ENCODE measurements at regions not wholly inside any gene's neighbourhood (a gene's known extent, or its start where the extent isn't known, plus 50 kb on each side); places are given as distances from the start of the nearest gene placed in this dataset.

GRCh38 chr16:6195966-6196365 is 1098.4 kb upstream of the EEF2KMT start:
- CTCF ChIA-PET, result no interaction called here
- POLR2A ChIA-PET, result no interaction called here
- TF ChIP-seq TARDBP (IDR thresholded peaks at IDR 0.05) (no peak), FOXM1 (IDR thresholded peaks at IDR 0.05; ENCODE audit: borderline replicate concordance) (no peak)
- no peak for DNase-seq (ENCODE audit: extremely low spot score)

GRCh38 chr16:6193718-6194117 is 1096.1 kb upstream of the EEF2KMT start:
- no peak for DNase-seq (ENCODE audit: extremely low spot score)
- ChIA-PET CTCF (no interaction called here), POLR2A (no interaction called here)
- TF ChIP-seq ZNF384 (IDR thresholded peaks at IDR 0.05) (no peak), FOXM1 (IDR thresholded peaks at IDR 0.05; ENCODE audit: borderline replicate concordance) (no peak), L3MBTL2 (conservative IDR thresholded peaks at IDR 0.05) (no peak), ARNT (IDR thresholded peaks at IDR 0.05) (no peak), SP1 (IDR thresholded peaks at IDR 0.05) (no peak), SUZ12 (IDR thresholded peaks at IDR 0.05) (no peak)

GRCh38 chr16:6192984-6193383 is 1095.4 kb upstream of the EEF2KMT start:
- DNase-seq (ENCODE audit: extremely low spot score), result no peak
- POLR2A ChIA-PET, result no interaction called here
- CTCF ChIA-PET, result no interaction called here
- no peak for TF ChIP-seq BHLHE40 (IDR thresholded peaks at IDR 0.05; ENCODE audit: borderline replicate concordance)

DNA sequence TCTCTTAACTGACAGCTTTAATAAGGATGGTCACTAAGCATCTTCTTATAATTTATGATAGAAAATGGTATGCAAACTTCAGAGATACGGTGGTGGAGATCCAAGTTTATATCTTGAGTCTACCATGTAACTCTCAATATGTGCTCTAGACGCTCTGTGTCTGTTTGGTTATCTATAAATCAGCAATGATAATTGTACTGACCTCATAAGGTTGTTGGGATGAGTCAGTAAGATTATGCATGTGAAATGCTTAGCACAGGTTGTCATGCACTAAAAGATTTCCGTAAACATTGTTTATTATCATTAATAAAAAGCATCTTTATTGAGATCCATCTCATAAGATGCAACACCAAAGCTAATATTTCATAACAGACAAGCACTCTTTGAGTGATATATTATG is 1094.9 kb upstream of the EEF2KMT start:
- DNase-seq (ENCODE audit: extremely low spot score), result no peak
- CTCF ChIA-PET, result no interaction called here
- TF ChIP-seq FOXK2 (IDR thresholded peaks at IDR 0.05) (no peak), ELF4 (IDR thresholded peaks at IDR 0.05) (no peak), ARNT (IDR thresholded peaks at IDR 0.05) (no peak), L3MBTL2 (conservative IDR thresholded peaks at IDR 0.05) (no peak), TARDBP (IDR thresholded peaks at IDR 0.05) (no peak), FOXM1 (IDR thresholded peaks at IDR 0.05; ENCODE audit: borderline replicate concordance) (no peak), BHLHE40 (IDR thresholded peaks at IDR 0.05; ENCODE audit: borderline replicate concordance) (no peak), FOXA1 (IDR thresholded peaks at IDR 0.05) (no peak)
- TF ChIP-seq, protein P1, sequence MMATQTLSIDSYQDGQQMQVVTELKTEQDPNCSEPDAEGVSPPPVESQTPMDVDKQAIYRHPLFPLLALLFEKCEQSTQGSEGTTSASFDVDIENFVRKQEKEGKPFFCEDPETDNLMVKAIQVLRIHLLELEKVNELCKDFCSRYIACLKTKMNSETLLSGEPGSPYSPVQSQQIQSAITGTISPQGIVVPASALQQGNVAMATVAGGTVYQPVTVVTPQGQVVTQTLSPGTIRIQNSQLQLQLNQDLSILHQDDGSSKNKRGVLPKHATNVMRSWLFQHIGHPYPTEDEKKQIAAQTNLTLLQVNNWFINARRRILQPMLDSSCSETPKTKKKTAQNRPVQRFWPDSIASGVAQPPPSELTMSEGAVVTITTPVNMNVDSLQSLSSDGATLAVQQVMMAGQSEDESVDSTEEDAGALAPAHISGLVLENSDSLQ (IDR thresholded peaks at IDR 0.05), result no peak
- POLR2A ChIA-PET, result no interaction called here

- CTCF ChIA-PET, result no interaction called here
These were observed 1093.2 kb upstream of the EEF2KMT start for GRCh38 chr16:6190776-6191175.

GRCh38 chr16:6189216-6189615 is 1091.6 kb upstream of the EEF2KMT start:
- TF ChIP-seq TARDBP (IDR thresholded peaks at IDR 0.05) (no peak), SUZ12 (IDR thresholded peaks at IDR 0.05) (no peak), CTBP1 (IDR thresholded peaks at IDR 0.05; ENCODE audit: borderline replicate concordance) (no peak), SP1 (IDR thresholded peaks at IDR 0.05) (no peak), ELF4 (IDR thresholded peaks at IDR 0.05) (no peak), BHLHE40 (IDR thresholded peaks at IDR 0.05; ENCODE audit: borderline replicate concordance) (no peak), FOXA1 (IDR thresholded peaks at IDR 0.05) (no peak)
- TF ChIP-seq, protein P1 (IDR thresholded peaks at IDR 0.05), result no peak
- no peak for DNase-seq (ENCODE audit: extremely low spot score)
- ChIA-PET CTCF (no interaction called here), POLR2A (no interaction called here)

More at GRCh38 chr16:6190776-6191175, 1093.2 kb upstream of the EEF2KMT start:
- TF ChIP-seq L3MBTL2 (conservative IDR thresholded peaks at IDR 0.05) (no peak), NFRKB (IDR thresholded peaks at IDR 0.05) (no peak), BHLHE40 (IDR thresholded peaks at IDR 0.05; ENCODE audit: borderline replicate concordance) (no peak), FOXA1 (IDR thresholded peaks at IDR 0.05) (no peak), CTBP1 (IDR thresholded peaks at IDR 0.05; ENCODE audit: borderline replicate concordance) (no peak), HDGF (IDR thresholded peaks at IDR 0.05; ENCODE audit: borderline replicate concordance) (no peak), ELF4 (IDR thresholded peaks at IDR 0.05) (no peak), LEF1 (IDR thresholded peaks at IDR 0.05; ENCODE audit: borderline replicate concordance) (no peak), FOXK2 (IDR thresholded peaks at IDR 0.05) (no peak), TARDBP (IDR thresholded peaks at IDR 0.05) (no peak), SUZ12 (IDR thresholded peaks at IDR 0.05) (no peak), FOXM1 (IDR thresholded peaks at IDR 0.05; ENCODE audit: borderline replicate concordance) (no peak)
- DNase-seq (ENCODE audit: extremely low spot score), result no peak
- POLR2A ChIA-PET, result no interaction called here

DNA sequence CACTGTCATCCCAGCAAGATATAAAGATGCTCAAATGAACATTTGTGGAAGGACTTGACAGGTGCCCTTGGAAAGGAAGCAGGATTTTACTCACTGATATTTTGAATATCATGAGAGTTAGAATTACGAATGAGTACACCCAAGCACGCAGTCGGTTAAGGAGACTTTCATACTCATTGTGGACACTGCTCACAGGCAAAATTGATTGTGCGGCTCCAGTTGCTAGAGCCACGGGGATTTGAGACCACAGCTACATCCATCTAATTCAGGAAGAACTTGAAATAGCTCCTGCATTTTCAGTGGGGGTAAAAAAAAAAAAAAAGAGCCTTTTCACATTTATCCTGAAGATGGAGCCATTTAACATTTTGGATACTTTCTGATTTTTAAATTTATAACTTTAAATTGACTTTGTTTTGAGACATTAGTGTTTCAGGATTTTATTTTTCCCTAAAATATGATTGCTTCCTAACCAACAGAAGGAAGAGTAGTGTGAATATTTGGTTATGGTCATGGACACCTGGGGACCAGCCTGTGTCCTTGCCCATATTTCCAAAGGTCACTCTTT is 1080.1 kb upstream of the EEF2KMT start:
- TF ChIP-seq ELF4 (IDR thresholded peaks at IDR 0.05) (no peak), FOXM1 (IDR thresholded peaks at IDR 0.05; ENCODE audit: borderline replicate concordance) (no peak), FOXA1 (IDR thresholded peaks at IDR 0.05) (no peak), FOXK2 (IDR thresholded peaks at IDR 0.05) (no peak), HDGF (IDR thresholded peaks at IDR 0.05; ENCODE audit: borderline replicate concordance) (no peak), SP1 (IDR thresholded peaks at IDR 0.05) (no peak), NFRKB (IDR thresholded peaks at IDR 0.05) (no peak), SUZ12 (IDR thresholded peaks at IDR 0.05) (no peak), L3MBTL2 (conservative IDR thresholded peaks at IDR 0.05) (no peak), LEF1 (IDR thresholded peaks at IDR 0.05; ENCODE audit: borderline replicate concordance) (no peak), TARDBP (IDR thresholded peaks at IDR 0.05) (no peak), ZNF384 (IDR thresholded peaks at IDR 0.05) (no peak), BHLHE40 (IDR thresholded peaks at IDR 0.05; ENCODE audit: borderline replicate concordance) (no peak), ARNT (IDR thresholded peaks at IDR 0.05) (no peak), CTBP1 (IDR thresholded peaks at IDR 0.05; ENCODE audit: borderline replicate concordance) (no peak)
- TF ChIP-seq, protein P1 (IDR thresholded peaks at IDR 0.05), result no peak
- DNase-seq (ENCODE audit: extremely low spot score), result no peak
- CTCF ChIA-PET, result no interaction called here
- POLR2A ChIA-PET, result no interaction called here
